HepG2 (cell line): ENCODE measurements at regions not wholly inside any gene's neighbourhood (a gene's known extent, or its start where the extent isn't known, plus 50 kb on each side); places are given as distances from the start of the nearest gene placed in this dataset.

ENCODE experiments used
- ATF1 ChIP-seq: IDR thresholded peaks from 2 replicates; pipeline ENCODE4 v1.6.1; 2016; ENCODE audit warnings: mild to moderate bottlenecking, control low read depth
- CTCF ChIP-seq: sonication (generic); formaldehyde crosslinking; IDR thresholded peaks from 2 replicates; pipeline ENCODE4 v1.5.0; 2020; ENCODE audit warnings: mild to moderate bottlenecking, missing genetic modification reagents, moderate library complexity
- GATA4 ChIP-seq: sonication (generic); IDR thresholded peaks from 2 replicates; pipeline ENCODE4 v1.6.1; 2016; ENCODE audit warnings: antibody characterized with exemption, low read depth, borderline replicate concordance
- MTA3 ChIP-seq: sonication (generic); formaldehyde crosslinking; IDR thresholded peaks from 2 replicates; pipeline ENCODE4 v1.4.0; 2020; ENCODE audit warnings: missing genetic modification reagents
- NFE2 ChIP-seq: sonication (generic); formaldehyde crosslinking; IDR thresholded peaks from 2 replicates; pipeline ENCODE4 v1.4.0; 2020; ENCODE audit warnings: missing genetic modification reagents
- NR0B2 ChIP-seq: sonication (generic); formaldehyde crosslinking; IDR thresholded peaks from 2 replicates; pipeline ENCODE4 v1.4.0; 2020; ENCODE audit warnings: mild to moderate bottlenecking, missing genetic modification reagents
- POLR2A ChIP-seq, 2 experiments: IDR thresholded peaks; 2 replicates each; pipeline ENCODE4 v1.6.1; 2011; ENCODE audit warnings: low read depth in 2 of 2, low read length in 2 of 2, mild to moderate bottlenecking in 1 of 2, moderate library complexity in 1 of 2; ENCODE audit not compliant: insufficient read depth in 1 of 2
- PRDM10 ChIP-seq: sonication (generic); formaldehyde crosslinking; IDR thresholded peaks from 2 replicates; pipeline ENCODE4 v1.4.0; 2020; ENCODE audit warnings: low read depth, missing genetic modification reagents
- TCF12 ChIP-seq, 2 experiments: fragments of 450-650 bp in 1 of 2; sonication (generic) in 1 of 2; formaldehyde crosslinking in 1 of 2; IDR thresholded peaks; 2 replicates each; pipeline versions ENCODE4 v1.6.1 to v1.8.0; 2017 to 2022; ENCODE audit warnings: antibody characterized with exemption in 1 of 2, mild to moderate bottlenecking in 1 of 2, missing genetic modification reagents in 1 of 2, moderate library complexity in 1 of 2
- ZNF24 ChIP-seq: fragments of 450-650 bp; IDR thresholded peaks from 2 replicates; pipeline ENCODE4 v1.6.1; 2017; ENCODE audit warnings: antibody characterized with exemption, mild to moderate bottlenecking

- TF ChIP-seq CTCF (no peak), MTA3 (CRISPR knock-in tag) (no peak), ZNF24 (no peak), NFE2 (CRISPR knock-in tag) (no peak), TCF12 (IDR thresholded peaks at IDR 0.05) (no peak), TCF12 (CRISPR knock-in tag; IDR thresholded peaks at IDR 0.05) (no peak), PRDM10 (no peak), ATF1 (no peak), NR0B2 (CRISPR knock-in tag) (no peak), GATA4 (no peak), POLR2A (IDR thresholded peaks at IDR 0.05; ENCODE audit: insufficient read depth in 1 of 2, low read depth in 2 of 2, low read length in 2 of 2) (no peak)
These were observed 176.8 kb upstream of the PDE4B start for GRCh38 chr1:65615859-65616258.
